ENCODE measurements at regions not wholly inside any gene's neighbourhood (a gene's known extent, or its start where the extent isn't known, plus 50 kb on each side); places are given as distances from the start of the nearest gene placed in this dataset.

DNA sequence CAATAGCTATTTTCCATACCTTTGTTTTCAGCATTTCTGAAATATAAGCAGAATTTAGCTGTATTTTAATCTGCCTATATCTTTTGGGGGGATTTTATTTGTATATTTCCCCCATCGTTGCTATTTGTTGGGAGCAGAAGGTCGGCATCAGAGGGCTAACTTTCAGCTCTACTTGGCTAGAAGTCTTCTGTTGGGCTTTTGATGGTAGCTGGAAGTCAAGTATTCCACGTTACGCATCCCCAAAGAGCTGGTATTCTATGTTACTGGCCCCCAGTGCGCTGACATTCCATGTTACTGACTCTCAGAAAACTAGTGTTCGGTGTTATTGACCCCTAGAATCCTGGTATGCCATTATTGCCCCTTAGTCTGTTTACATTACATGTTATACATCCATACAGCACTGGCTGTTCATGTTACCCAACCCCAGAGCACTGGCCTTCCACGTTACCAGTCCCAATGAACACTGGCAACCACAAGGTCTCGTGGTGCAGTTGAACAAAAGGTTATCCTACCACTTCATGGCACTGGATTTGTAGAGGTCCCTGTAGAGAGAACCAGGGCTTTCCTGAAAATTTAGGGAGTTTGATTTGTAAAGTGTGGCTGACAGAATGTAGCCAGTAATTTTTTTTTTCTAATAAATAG is 278.1 kb upstream of the CD180 start:
- H3K56ac ChIP-seq (ENCODE audit: insufficient read length, low read depth, low read length), result no peak overlapping the region
- no peak overlapping the region for H3K27ac ChIP-seq (ENCODE audit: insufficient read length, low read depth, low read length)
- H3K4me2 ChIP-seq (ENCODE audit: insufficient read depth, insufficient read length, low read length), result no peak overlapping the region
- H2AK5ac ChIP-seq (ENCODE audit: insufficient read length, low read length), result no peak overlapping the region
- no peaks in the 10 kb centered on the region for H3K27me3 ChIP-seq (ENCODE audit: insufficient read depth, low read length)
- H3K4ac ChIP-seq (ENCODE audit: low read depth, low read length), result no peak overlapping the region
- no peak overlapping the region for H3K18ac ChIP-seq (ENCODE audit: insufficient read length, low read depth, low read length)
- DNase-seq, result no peak
- Mint-ChIP-seq H3K27me3 (ENCODE audit: low read depth) (no peaks in the 10 kb centered on the region), H3K4me1 (no peaks in the 10 kb centered on the region), H3K27ac (no peak overlapping the region), H3K9me3 (no peaks in the 10 kb centered on the region), H3K4me3 (no peak overlapping the region), H3K36me3 (ENCODE audit: insufficient read depth in 1 of 3, low read depth in 3 of 3) (no peaks in the 10 kb centered on the region)
- H4K20me1 ChIP-seq (ENCODE audit: control insufficient read depth, insufficient read depth, insufficient read length), result no peaks in the 10 kb centered on the region
- H3K79me2 ChIP-seq (ENCODE audit: insufficient read depth, low read length), result no peaks in the 10 kb centered on the region
- WGBS (ENCODE audit: extremely low coverage, insufficient read length, low lambda C conversion rate), result no CpG with 5 or more reads among the region's 8 CpGs
- no peak overlapping the region for H2AFZ ChIP-seq (ENCODE audit: low read length)
- no peak overlapping the region for H3K14ac ChIP-seq (ENCODE audit: insufficient read depth, low read length)
- no peaks in the 10 kb centered on the region for H3K23me2 ChIP-seq (ENCODE audit: insufficient read length, low read depth, low read length, poor library complexity, severe bottlenecking)
- H4K5ac ChIP-seq (ENCODE audit: insufficient read length, low read depth, low read length), result no peak overlapping the region
- H2BK20ac ChIP-seq (ENCODE audit: low read depth, low read length, poor library complexity, severe bottlenecking), result no peak overlapping the region
- no peak overlapping the region for H2BK15ac ChIP-seq (ENCODE audit: low read depth, low read length)
- H2BK120ac ChIP-seq (ENCODE audit: low read depth, low read length, poor library complexity, severe bottlenecking), result no peak overlapping the region
- H2BK12ac ChIP-seq (ENCODE audit: insufficient read length, low read depth, low read length), result no peak overlapping the region
- TF ChIP-seq, protein P1, sequence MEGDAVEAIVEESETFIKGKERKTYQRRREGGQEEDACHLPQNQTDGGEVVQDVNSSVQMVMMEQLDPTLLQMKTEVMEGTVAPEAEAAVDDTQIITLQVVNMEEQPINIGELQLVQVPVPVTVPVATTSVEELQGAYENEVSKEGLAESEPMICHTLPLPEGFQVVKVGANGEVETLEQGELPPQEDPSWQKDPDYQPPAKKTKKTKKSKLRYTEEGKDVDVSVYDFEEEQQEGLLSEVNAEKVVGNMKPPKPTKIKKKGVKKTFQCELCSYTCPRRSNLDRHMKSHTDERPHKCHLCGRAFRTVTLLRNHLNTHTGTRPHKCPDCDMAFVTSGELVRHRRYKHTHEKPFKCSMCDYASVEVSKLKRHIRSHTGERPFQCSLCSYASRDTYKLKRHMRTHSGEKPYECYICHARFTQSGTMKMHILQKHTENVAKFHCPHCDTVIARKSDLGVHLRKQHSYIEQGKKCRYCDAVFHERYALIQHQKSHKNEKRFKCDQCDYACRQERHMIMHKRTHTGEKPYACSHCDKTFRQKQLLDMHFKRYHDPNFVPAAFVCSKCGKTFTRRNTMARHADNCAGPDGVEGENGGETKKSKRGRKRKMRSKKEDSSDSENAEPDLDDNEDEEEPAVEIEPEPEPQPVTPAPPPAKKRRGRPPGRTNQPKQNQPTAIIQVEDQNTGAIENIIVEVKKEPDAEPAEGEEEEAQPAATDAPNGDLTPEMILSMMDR (conservative IDR thresholded peaks at IDR 0.05), result no peak
- no peaks in the 10 kb centered on the region for H3K4me1 ChIP-seq (ENCODE audit: insufficient read depth, low read length)
- no peak overlapping the region for H3K9ac ChIP-seq (ENCODE audit: extremely low read depth, insufficient read length, low read length)
- no peaks in the 10 kb centered on the region for H3K79me1 ChIP-seq (ENCODE audit: insufficient read depth, low read depth, low read length, poor library complexity, severe bottlenecking)
- H4K91ac ChIP-seq (ENCODE audit: insufficient read length, low read depth, low read length), result no peak overlapping the region
- H3K9me3 ChIP-seq (ENCODE audit: control insufficient read depth, low read depth, low read length), result no peaks in the 10 kb centered on the region
- no peak overlapping the region for H3T11ph ChIP-seq (ENCODE audit: low read length)
- no peak overlapping the region for H2BK5ac ChIP-seq (ENCODE audit: insufficient read length, low read length)
- no peak overlapping the region for H4K8ac ChIP-seq (replicated peaks; ENCODE audit: insufficient read length, low read depth, low read length)
- H3K23ac ChIP-seq (ENCODE audit: insufficient read length, low read depth, low read length), result no peak overlapping the region
